Kidney (tissue), 13 donors: ENCODE measurements at regions not wholly inside any gene's neighbourhood (a gene's known extent, or its start where the extent isn't known, plus 50 kb on each side); places are given as distances from the start of the nearest gene placed in this dataset.

Source experiments
- DNase-seq, 5 donors: peaks; one replicate each; pipeline ENCODE4 v3.0.0-alpha.2; 2013 to 2020
- FAIRE-seq: peaks from 2 replicates; lab custom pipeline; 2012; peaks lifted over from hg19 to GRCh38; lab: Jason Lieb, UNC
- H3K27ac ChIP-seq, 2 donors: one replicate each; pipeline ENCODE4 v1.7.0; 2013; ENCODE audit warnings: low read depth in 2 of 2, low read length in 2 of 2, inconsistent platforms in 1 of 2
- H3K27me3 ChIP-seq: one replicate; pipeline ENCODE4 v1.7.1; 2013; ENCODE audit warnings: low read length, inconsistent platforms; ENCODE audit not compliant: control insufficient read depth, insufficient read depth
- H3K36me3 ChIP-seq, 3 donors: one replicate each; pipeline versions ENCODE4 v1.7.0 to v1.7.1; 2013; ENCODE audit warnings: low read length in 3 of 3, control low read depth in 1 of 3, inconsistent platforms in 1 of 3; ENCODE audit not compliant: insufficient read depth in 3 of 3, control insufficient read depth in 2 of 3
- H3K4me1 ChIP-seq, 3 donors: one replicate each; pipeline versions ENCODE4 v1.7.0 to v1.7.1; 2013; ENCODE audit warnings: low read length in 3 of 3, inconsistent platforms in 1 of 3, low read depth in 1 of 3; ENCODE audit not compliant: control insufficient read depth in 2 of 3, insufficient read depth in 2 of 3
- H3K4me3 ChIP-seq, 3 donors: one replicate each; pipeline versions ENCODE4 v1.7.0 to v1.8.1; 2013; ENCODE audit warnings: low read length in 3 of 3, control low read depth in 1 of 3, inconsistent platforms in 1 of 3
- H3K9ac ChIP-seq, 3 donors: one replicate each; pipeline versions ENCODE4 v1.7.0 to v1.7.1; 2013; ENCODE audit warnings: low read length in 3 of 3, control low read depth in 1 of 3, inconsistent platforms in 1 of 3
- H3K9me3 ChIP-seq, 3 donors: one replicate each; pipeline versions ENCODE4 v1.7.0 to v1.7.1; 2013; ENCODE audit warnings: low read length in 3 of 3, control low read depth in 1 of 3, inconsistent platforms in 1 of 3; ENCODE audit not compliant: control insufficient read depth in 2 of 3, insufficient read depth in 1 of 3
- intact Hi-C: fragments of 100-400 bp; cut with DNase I; formaldehyde crosslinking; loops from one replicate; pipeline ENCODE4 v1.11.1; 2022
- TF ChIP-seq, protein P1 (sequence below): IDR thresholded peaks from 3 replicates; pipeline ENCODE4 v1.5.1; 2012; ENCODE audit warnings: mild to moderate bottlenecking, moderate library complexity, borderline replicate concordance; ENCODE audit not compliant: insufficient read depth; ENCODE audit errors: extremely low read depth
- donor health status: control.
- donor health status: control.
- donor health status: control.
- donor health status: control.
- donor health status: control.
- donor health status: DM: yes; HTN: yes; CAD: no.
- donor health status: Normal renal cell carcinoma (clear cell type).

DNA sequence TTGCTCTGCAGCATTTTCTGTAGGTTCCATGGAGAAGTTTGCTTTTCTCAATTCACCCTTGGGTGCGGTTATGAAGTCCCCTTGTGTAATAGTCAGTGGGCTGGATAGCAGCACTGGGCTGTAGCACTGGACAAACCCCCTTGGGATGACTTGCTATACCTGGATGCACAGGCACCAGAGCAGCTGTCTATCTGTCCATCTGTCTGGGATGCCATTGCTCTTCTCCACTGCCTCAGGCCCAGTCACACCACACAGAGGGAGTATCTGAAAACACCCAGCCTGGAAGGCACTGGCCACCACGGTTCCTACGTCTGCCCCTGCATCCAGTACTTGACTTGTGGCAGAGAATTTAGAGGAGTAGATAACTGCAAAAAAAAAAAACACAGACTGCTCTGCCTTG is 254.5 kb downstream of the TFCP2L1 start:
- Histone ChIP-seq H3K9me3 (no peaks in the 10 kb centered on the region), H3K27me3 (no peaks in the 10 kb centered on the region), H3K4me3 (no peak overlapping the region), H3K27ac (no peak overlapping the region), H3K36me3 (no peaks in the 10 kb centered on the region), H3K9ac (no peak overlapping the region), H3K4me1 (no peaks in the 10 kb centered on the region)
- TF ChIP-seq, protein P1, sequence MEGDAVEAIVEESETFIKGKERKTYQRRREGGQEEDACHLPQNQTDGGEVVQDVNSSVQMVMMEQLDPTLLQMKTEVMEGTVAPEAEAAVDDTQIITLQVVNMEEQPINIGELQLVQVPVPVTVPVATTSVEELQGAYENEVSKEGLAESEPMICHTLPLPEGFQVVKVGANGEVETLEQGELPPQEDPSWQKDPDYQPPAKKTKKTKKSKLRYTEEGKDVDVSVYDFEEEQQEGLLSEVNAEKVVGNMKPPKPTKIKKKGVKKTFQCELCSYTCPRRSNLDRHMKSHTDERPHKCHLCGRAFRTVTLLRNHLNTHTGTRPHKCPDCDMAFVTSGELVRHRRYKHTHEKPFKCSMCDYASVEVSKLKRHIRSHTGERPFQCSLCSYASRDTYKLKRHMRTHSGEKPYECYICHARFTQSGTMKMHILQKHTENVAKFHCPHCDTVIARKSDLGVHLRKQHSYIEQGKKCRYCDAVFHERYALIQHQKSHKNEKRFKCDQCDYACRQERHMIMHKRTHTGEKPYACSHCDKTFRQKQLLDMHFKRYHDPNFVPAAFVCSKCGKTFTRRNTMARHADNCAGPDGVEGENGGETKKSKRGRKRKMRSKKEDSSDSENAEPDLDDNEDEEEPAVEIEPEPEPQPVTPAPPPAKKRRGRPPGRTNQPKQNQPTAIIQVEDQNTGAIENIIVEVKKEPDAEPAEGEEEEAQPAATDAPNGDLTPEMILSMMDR: no peak
- intact Hi-C loops: no loop called here
- no peak for FAIRE-seq
- DNase-seq: no peak

- Histone ChIP-seq H3K36me3 (no peaks in the 10 kb centered on the region), H3K9me3 (no peaks in the 10 kb centered on the region), H3K9ac (no peak overlapping the region), H3K27me3 (no peaks in the 10 kb centered on the region), H3K27ac (no peak overlapping the region), H3K4me3 (no peak overlapping the region), H3K4me1 (no peaks in the 10 kb centered on the region)
- intact Hi-C loops: no loop called here
- DNase-seq (no peak), FAIRE-seq (no peak)
- TF ChIP-seq, protein P1: no peak
Measured at GRCh38 chr2:121031568-121032340, 253.2 kb downstream of the TFCP2L1 start.

DNA sequence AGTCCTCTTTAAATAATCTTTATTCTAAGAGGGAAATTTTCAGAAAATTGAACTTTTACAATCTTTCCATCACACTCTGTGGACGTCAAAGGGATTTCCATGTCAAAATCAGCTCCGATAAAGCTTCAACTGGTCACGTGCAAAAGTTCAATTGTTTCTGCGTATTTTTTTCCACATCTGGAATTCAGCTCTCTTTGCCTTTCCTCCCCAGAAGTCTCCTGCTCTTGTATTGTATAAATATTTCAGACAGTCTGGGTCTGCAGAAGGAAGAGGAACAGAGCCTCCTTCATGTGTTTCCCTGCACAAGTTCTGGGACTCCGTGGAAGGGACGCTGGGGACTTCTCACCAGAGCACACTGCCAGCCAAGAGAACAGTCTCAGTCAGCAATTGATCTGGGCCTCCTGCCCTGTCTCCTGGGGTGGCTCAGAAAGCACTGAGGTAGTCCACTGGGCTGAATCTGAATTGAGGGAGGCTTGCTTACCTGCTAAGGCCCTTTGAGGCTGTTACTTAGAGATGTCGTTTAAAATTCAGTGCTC is 251.5 kb downstream of the TFCP2L1 start:
- Histone ChIP-seq H3K4me1 (peaks cover 0 to 3% (median 0%) of the 10 kb centered on the region in 3 donors), H3K27me3 (no peaks in the 10 kb centered on the region), H3K9ac (no peak overlapping the region), H3K27ac (no peak overlapping the region), H3K9me3 (no peaks in the 10 kb centered on the region), H3K36me3 (no peaks in the 10 kb centered on the region), H3K4me3 (no peak overlapping the region)
- intact Hi-C loops: no loop called here
- TF ChIP-seq, protein P1: no peak
- FAIRE-seq: no peak
- no peak for DNase-seq
